ENCODE measurements at regions not wholly inside any gene's neighbourhood (a gene's known extent, or its start where the extent isn't known, plus 50 kb on each side); places are given as distances from the start of the nearest gene placed in this dataset.

DNA sequence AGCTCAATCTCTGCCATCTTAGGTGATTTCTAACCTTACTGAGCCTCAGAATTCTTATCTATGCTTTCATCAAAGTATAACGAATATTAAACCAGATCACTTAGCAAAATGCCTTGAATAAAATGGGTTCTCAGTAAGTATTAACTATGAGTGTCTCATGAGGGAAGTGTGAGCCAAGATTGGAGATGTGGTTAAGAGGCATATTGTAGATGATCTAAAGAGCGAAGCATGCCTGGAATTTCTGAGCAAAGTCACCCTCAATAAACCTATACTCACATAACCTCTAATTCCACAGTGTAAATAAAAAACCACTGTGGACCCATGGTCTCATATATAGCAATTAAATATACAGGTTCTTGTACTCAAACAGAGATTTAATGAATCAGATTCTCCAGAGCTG lies 193.1 kb upstream of the FSCB start:
- no peak for ATAC-seq
- H3K27ac ChIP-seq = no peak overlapping the region

DNA sequence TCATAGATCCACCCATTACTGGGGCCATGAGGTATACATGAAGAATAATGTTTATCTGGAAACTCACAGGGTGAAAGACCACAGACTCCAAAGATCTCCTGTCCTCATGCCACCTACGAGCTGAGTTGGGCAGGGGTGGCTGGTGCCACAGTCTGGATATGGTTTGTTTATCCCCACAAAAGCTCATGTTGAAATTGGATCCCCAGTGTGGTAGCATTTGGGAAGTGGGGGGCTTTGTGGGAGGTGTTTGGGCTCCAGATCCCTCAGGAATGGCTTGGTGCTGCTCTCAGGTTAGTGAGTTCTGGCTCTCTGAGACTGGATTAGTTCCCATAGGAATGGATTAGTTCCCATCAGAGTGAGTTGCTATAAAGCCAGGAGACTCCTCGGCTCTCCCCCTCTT lies 192.3 kb upstream of the FSCB start:
- TF ChIP-seq, protein P1, sequence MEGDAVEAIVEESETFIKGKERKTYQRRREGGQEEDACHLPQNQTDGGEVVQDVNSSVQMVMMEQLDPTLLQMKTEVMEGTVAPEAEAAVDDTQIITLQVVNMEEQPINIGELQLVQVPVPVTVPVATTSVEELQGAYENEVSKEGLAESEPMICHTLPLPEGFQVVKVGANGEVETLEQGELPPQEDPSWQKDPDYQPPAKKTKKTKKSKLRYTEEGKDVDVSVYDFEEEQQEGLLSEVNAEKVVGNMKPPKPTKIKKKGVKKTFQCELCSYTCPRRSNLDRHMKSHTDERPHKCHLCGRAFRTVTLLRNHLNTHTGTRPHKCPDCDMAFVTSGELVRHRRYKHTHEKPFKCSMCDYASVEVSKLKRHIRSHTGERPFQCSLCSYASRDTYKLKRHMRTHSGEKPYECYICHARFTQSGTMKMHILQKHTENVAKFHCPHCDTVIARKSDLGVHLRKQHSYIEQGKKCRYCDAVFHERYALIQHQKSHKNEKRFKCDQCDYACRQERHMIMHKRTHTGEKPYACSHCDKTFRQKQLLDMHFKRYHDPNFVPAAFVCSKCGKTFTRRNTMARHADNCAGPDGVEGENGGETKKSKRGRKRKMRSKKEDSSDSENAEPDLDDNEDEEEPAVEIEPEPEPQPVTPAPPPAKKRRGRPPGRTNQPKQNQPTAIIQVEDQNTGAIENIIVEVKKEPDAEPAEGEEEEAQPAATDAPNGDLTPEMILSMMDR (IDR thresholded peaks at IDR 0.05) = no peak
- Histone ChIP-seq H3K27me3 (ENCODE audit: insufficient read depth in 3 of 3, low read length in 2 of 3) (no peaks in the 10 kb centered on the region), H3K4me1 (no peaks in the 10 kb centered on the region), H3K4me3 (no peak overlapping the region), H3K36me3 (ENCODE audit: insufficient read depth in 1 of 2, low read depth in 1 of 2) (no peaks in the 10 kb centered on the region), H3K27ac (no peak overlapping the region), H3K9me3 (no peaks in the 10 kb centered on the region)
- ATAC-seq = no peak
- intact Hi-C loops (cut with DNase I) = no loop called here
- WGBS, 3 donors = 33 to 36% (median 34%) methylated on average over 2 of the region's 2 CpGs
- no peak for DNase-seq

More for the DNA sequence above, 193.1 kb upstream of the FSCB start:
- TF ChIP-seq, protein P1 (IDR thresholded peaks at IDR 0.05) = no peak
- H3K36me3 ChIP-seq (ENCODE audit: insufficient read depth in 1 of 2, low read depth in 1 of 2) = no peaks in the 10 kb centered on the region
- H3K27me3 ChIP-seq (ENCODE audit: insufficient read depth in 3 of 3, low read length in 2 of 3) = no peaks in the 10 kb centered on the region
- H3K4me1 ChIP-seq = no peaks in the 10 kb centered on the region
- no peak overlapping the region for H3K4me3 ChIP-seq
- intact Hi-C loops (cut with DNase I) = no loop called here
- 57 to 72% (median 65%) methylated on average over 2 of the region's 2 CpGs for WGBS, 3 donors
- DNase-seq = no peak
- H3K9me3 ChIP-seq = no peaks in the 10 kb centered on the region

DNA sequence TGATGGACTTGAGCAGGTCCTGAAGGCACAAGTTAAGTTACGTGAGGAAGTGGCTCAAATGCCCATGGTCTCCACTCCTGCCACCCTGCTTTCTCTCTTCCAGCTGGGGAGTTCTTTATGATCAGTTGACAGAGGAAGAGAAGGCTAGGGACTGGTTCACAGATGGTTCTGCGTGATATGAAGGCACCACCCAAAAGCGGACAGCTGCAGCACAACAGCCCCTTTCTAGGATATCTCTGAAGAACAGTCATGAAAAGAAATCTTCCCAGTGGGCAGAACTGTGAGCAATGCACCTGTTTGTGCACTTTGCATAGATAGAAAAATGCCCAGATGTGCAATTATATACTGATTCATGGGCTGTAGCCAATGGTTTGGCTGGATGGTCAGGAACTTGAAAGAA lies 162.4 kb upstream of the FSCB start:
- H3K36me3 ChIP-seq (ENCODE audit: insufficient read depth in 1 of 2, low read depth in 1 of 2) = no peaks in the 10 kb centered on the region
- H3K9me3 ChIP-seq = no peaks in the 10 kb centered on the region
- WGBS, 3 donors = 91 to 97% (median 94%) methylated on average over 3 of the region's 3 CpGs
- ATAC-seq = no peak
- TF ChIP-seq, protein P1 (IDR thresholded peaks at IDR 0.05) = no peak
- no peak overlapping the region for H3K4me3 ChIP-seq
- intact Hi-C loops (cut with DNase I) = no loop called here
- DNase-seq = no peak
- no peaks in the 10 kb centered on the region for H3K27me3 ChIP-seq (ENCODE audit: insufficient read depth in 3 of 3, low read length in 2 of 3)
- no peak overlapping the region for H3K27ac ChIP-seq
- no peaks in the 10 kb centered on the region for H3K4me1 ChIP-seq

DNA sequence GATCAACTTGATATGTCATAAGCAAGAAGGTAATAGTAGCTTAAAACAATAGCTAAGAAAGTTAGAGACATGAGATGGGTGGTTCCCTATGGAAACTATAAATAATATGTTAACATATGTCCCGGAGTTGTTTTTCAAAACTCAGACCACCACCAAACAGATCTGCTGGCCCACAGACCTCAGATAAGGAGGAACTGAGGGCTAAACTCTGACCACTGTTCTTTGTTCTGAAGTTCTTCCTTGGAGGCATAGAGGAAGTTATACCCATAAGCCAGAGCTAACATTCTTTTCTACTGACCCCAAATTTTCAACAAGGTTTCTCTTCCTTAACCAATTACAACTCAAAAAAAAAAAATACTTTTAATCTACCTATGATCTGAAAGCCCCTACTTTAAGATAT lies 156.1 kb upstream of the FSCB start:
- ATAC-seq (no peak), DNase-seq (no peak)
- H3K4me1 ChIP-seq = no peaks in the 10 kb centered on the region
- H3K9me3 ChIP-seq = no peaks in the 10 kb centered on the region
- TF ChIP-seq, protein P1 (IDR thresholded peaks at IDR 0.05) = no peak
- intact Hi-C loops (cut with DNase I) = no loop called here
- no peak overlapping the region for H3K27ac ChIP-seq
- WGBS, 3 donors = 61 to 84% (median 77%) methylated on average over 1 of the region's 1 CpG
- H3K4me3 ChIP-seq = no peak overlapping the region
- no peaks in the 10 kb centered on the region for H3K36me3 ChIP-seq (ENCODE audit: insufficient read depth in 1 of 2, low read depth in 1 of 2)
- no peaks in the 10 kb centered on the region for H3K27me3 ChIP-seq (ENCODE audit: insufficient read depth in 3 of 3, low read length in 2 of 3)

DNA sequence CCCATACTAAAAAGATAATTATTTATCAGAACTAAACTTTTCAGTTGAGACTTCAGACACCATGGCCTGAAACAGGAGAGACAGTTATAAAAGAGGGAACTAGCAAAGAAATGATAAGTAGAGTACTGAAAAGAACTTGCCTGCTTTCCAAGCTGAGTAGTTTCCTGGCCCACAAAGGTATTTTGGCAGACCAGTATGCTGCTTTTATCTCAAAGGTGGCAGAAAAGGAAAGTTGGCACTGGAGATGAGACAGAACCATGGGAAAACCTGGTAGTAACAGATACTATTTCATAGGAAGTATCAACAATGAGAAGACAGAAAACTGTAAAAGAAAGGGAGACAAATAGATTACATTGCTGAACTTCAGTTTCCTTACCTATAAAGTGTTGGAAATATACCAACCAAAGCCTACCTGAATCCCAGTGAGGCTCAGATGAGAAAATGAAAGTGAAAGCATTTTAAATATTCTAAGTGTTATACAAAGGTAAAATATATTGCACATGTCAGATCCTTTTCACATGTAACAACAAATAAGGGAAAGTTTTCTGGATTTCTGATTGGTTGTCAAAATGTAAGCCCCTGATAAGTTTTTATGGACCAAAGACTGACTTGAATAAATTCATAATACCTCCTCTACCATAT lies 155.3 kb upstream of the FSCB start:
- TF ChIP-seq, protein P1 (IDR thresholded peaks at IDR 0.05) = no peak
- Histone ChIP-seq H3K9me3 (no peaks in the 10 kb centered on the region), H3K27ac (no peak overlapping the region), H3K4me3 (no peak overlapping the region), H3K27me3 (ENCODE audit: insufficient read depth in 3 of 3, low read length in 2 of 3) (no peaks in the 10 kb centered on the region), H3K36me3 (ENCODE audit: insufficient read depth in 1 of 2, low read depth in 1 of 2) (no peaks in the 10 kb centered on the region), H3K4me1 (no peaks in the 10 kb centered on the region)
- DNase-seq (no peak), ATAC-seq (no peak)
- intact Hi-C loops (cut with DNase I) = no loop called here

Data from psoas muscle (tissue), 7 donors.